SH-SY5Y (cell line): ENCODE measurements at regions not wholly inside any gene's neighbourhood (a gene's known extent, or its start where the extent isn't known, plus 50 kb on each side); places are given as distances from the start of the nearest gene placed in this dataset.

Experiments used
- GATA2 ChIP-seq: IDR thresholded peaks from 2 replicates; pipeline ENCODE4 v1.6.1; 2011; ENCODE audit warnings: mild to moderate bottlenecking, low read depth, low read length
- GATA3 ChIP-seq: IDR thresholded peaks from 2 replicates; pipeline ENCODE4 v1.6.1; 2011; ENCODE audit warnings: low read depth, mild to moderate bottlenecking, low read length, moderate library complexity

- TF ChIP-seq GATA3 (no peak), GATA2 (no peak)
Measured at GRCh38 chr11:80944758-80945157, 1503.9 kb upstream of the TENM4 start.
